ENCODE measurements at regions not wholly inside any gene's neighbourhood (a gene's known extent, or its start where the extent isn't known, plus 50 kb on each side); places are given as distances from the start of the nearest gene placed in this dataset.

DNA sequence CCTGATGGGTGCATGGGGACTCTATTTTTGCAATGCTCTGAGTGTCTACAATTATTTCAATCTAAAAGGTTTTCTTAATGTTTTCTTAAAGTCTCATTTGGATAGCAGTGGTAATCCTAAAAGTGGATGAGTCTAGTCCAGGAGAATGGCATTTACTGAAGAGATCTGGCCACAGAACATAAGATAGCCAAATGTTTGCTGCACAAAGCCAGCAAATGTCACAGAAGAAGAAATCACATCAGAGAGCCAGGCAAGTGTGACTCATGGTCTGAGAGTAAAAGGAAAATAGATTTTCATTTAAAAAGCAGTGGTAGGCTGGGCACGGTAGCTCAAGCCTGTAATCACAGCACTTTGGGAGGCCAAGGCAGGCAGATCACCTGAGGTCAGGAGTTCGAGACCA lies 352.7 kb upstream of the GRAMD2B start:
- Histone ChIP-seq H3K27ac (ENCODE audit: low read depth, low read length) (no peak overlapping the region), H3K23ac (ENCODE audit: low read length) (no peak overlapping the region), H3K4me3 (ENCODE audit: low read depth, low read length) (no peak overlapping the region), H3K9me3 (ENCODE audit: insufficient read depth, low read depth, low read length) (no peaks in the 10 kb centered on the region), H3K4ac (ENCODE audit: low read depth, low read length) (no peak overlapping the region), H2BK5ac (ENCODE audit: low read depth, low read length, poor library complexity) (no peak overlapping the region), H3K36me3 (ENCODE audit: control insufficient read depth in 1 of 2, insufficient read depth in 2 of 2, low read length in 2 of 2) (no peaks in the 10 kb centered on the region), H4K91ac (ENCODE audit: low read depth, low read length) (no peak overlapping the region), H3K4me2 (ENCODE audit: low read length) (no peak overlapping the region), H3K79me2 (ENCODE audit: control insufficient read depth, insufficient read depth, low read length, poor library complexity) (no peaks in the 10 kb centered on the region), H3K9ac (ENCODE audit: low read length) (no peak overlapping the region), H3K4me1 (ENCODE audit: control insufficient read depth in 1 of 2, insufficient read depth in 2 of 2, low read length in 2 of 2) (no peaks in the 10 kb centered on the region), H4K12ac (ENCODE audit: low read depth, low read length) (no peak overlapping the region), H3K79me1 (ENCODE audit: low read length) (no peaks in the 10 kb centered on the region), H2AFZ (ENCODE audit: insufficient read depth, low read length, poor library complexity) (no peak overlapping the region), H2AK5ac (ENCODE audit: low read length) (no peak overlapping the region), H4K8ac (ENCODE audit: low read depth, low read length) (no peak overlapping the region), H3K18ac (ENCODE audit: low read length) (no peak overlapping the region), H2BK12ac (ENCODE audit: low read length) (no peak overlapping the region), H3K14ac (ENCODE audit: low read length) (no peak overlapping the region), H3K27me3 (ENCODE audit: insufficient read depth, low read length) (no peaks in the 10 kb centered on the region), H2BK120ac (ENCODE audit: insufficient read depth, low read length, poor library complexity) (no peak overlapping the region)
- no CpG with 5 or more reads among the region's 2 CpGs for WGBS (ENCODE audit: extremely low coverage, insufficient coverage, insufficient read length)
- DNase-seq = no peak

DNA sequence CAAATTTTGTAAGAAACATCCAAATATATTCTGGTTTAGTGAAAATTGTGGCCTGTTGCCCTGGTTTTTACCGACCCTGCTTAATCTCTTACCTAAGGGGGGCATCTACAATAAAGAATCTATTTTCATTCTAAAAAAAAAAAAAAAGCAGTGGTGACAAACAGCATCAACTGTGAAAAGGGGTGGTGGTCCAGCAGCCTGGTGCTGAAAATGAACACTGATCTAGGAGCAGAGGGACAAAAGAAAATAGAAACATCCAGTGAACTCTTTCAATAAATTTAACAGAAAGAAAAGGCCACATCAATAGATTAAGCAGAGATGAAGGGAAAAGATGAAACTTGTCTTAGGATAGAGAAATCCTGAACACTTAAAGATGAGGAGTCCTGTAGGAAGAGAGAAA lies 348.7 kb upstream of the GRAMD2B start:
- H2BK12ac ChIP-seq (ENCODE audit: low read length) = no peak overlapping the region
- H3K79me2 ChIP-seq (ENCODE audit: control insufficient read depth, insufficient read depth, low read length, poor library complexity) = no peaks in the 10 kb centered on the region
- H2BK120ac ChIP-seq (ENCODE audit: insufficient read depth, low read length, poor library complexity) = no peak overlapping the region
- H3K27ac ChIP-seq (ENCODE audit: low read depth, low read length) = no peak overlapping the region
- no peak overlapping the region for H3K4ac ChIP-seq (ENCODE audit: low read depth, low read length)
- no peaks in the 10 kb centered on the region for H3K9me3 ChIP-seq (ENCODE audit: insufficient read depth, low read depth, low read length)
- H4K8ac ChIP-seq (ENCODE audit: low read depth, low read length) = no peak overlapping the region
- no peak for DNase-seq
- H3K14ac ChIP-seq (ENCODE audit: low read length) = no peak overlapping the region
- H2AFZ ChIP-seq (ENCODE audit: insufficient read depth, low read length, poor library complexity) = no peak overlapping the region
- no peak overlapping the region for H3K18ac ChIP-seq (ENCODE audit: low read length)
- H3K4me1 ChIP-seq (ENCODE audit: control insufficient read depth in 1 of 2, insufficient read depth in 2 of 2, low read length in 2 of 2) = no peaks in the 10 kb centered on the region
- H3K9ac ChIP-seq (ENCODE audit: low read length) = no peak overlapping the region
- H3K23ac ChIP-seq (ENCODE audit: low read length) = no peak overlapping the region
- H3K4me3 ChIP-seq (ENCODE audit: low read depth, low read length) = no peak overlapping the region
- no peaks in the 10 kb centered on the region for H3K27me3 ChIP-seq (ENCODE audit: insufficient read depth, low read length)
- no peak overlapping the region for H4K12ac ChIP-seq (ENCODE audit: low read depth, low read length)
- no peaks in the 10 kb centered on the region for H3K79me1 ChIP-seq (ENCODE audit: low read length)
- no peak overlapping the region for H4K91ac ChIP-seq (ENCODE audit: low read depth, low read length)
- no peaks in the 10 kb centered on the region for H3K36me3 ChIP-seq (ENCODE audit: control insufficient read depth in 1 of 2, insufficient read depth in 2 of 2, low read length in 2 of 2)
- no peak overlapping the region for H2AK5ac ChIP-seq (ENCODE audit: low read length)
- no CpG with 5 or more reads among the region's 1 CpG for WGBS (ENCODE audit: extremely low coverage, insufficient coverage, insufficient read length)
- H3K4me2 ChIP-seq (ENCODE audit: low read length) = no peak overlapping the region
- no peak overlapping the region for H2BK5ac ChIP-seq (ENCODE audit: low read depth, low read length, poor library complexity)

DNA sequence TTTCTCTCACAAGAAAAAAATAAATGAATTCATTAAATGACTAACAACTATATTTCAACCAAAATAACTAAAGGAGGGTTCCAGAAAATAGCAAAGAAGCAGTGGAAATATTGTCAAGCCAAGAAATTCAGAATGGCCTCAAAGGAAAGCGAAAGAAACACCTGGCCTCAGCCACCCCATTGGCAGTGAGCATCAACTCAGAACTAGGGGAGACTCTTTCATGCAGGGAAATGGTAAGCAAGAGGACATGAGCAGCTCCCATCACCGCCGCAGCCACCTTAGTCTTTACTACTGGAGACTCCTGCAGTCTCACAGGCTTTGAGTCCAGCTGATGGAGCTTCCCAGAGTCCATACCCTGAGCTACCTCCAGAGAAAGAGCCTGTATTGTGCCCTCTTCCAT lies 343.9 kb upstream of the GRAMD2B start:
- H3K9ac ChIP-seq (ENCODE audit: low read length) = no peak overlapping the region
- H3K4me2 ChIP-seq (ENCODE audit: low read length) = no peak overlapping the region
- H3K36me3 ChIP-seq (ENCODE audit: control insufficient read depth in 1 of 2, insufficient read depth in 2 of 2, low read length in 2 of 2) = no peaks in the 10 kb centered on the region
- H2BK120ac ChIP-seq (ENCODE audit: insufficient read depth, low read length, poor library complexity) = no peak overlapping the region
- H4K8ac ChIP-seq (ENCODE audit: low read depth, low read length) = no peak overlapping the region
- no peak overlapping the region for H3K18ac ChIP-seq (ENCODE audit: low read length)
- H2AFZ ChIP-seq (ENCODE audit: insufficient read depth, low read length, poor library complexity) = no peak overlapping the region
- H3K27ac ChIP-seq (ENCODE audit: low read depth, low read length) = no peak overlapping the region
- H3K9me3 ChIP-seq (ENCODE audit: insufficient read depth, low read depth, low read length) = peaks cover 5% of the 10 kb centered on the region
- no peak overlapping the region for H4K91ac ChIP-seq (ENCODE audit: low read depth, low read length)
- H3K23ac ChIP-seq (ENCODE audit: low read length) = no peak overlapping the region
- H3K4me1 ChIP-seq (ENCODE audit: control insufficient read depth in 1 of 2, insufficient read depth in 2 of 2, low read length in 2 of 2) = no peaks in the 10 kb centered on the region
- H2BK5ac ChIP-seq (ENCODE audit: low read depth, low read length, poor library complexity) = no peak overlapping the region
- no peaks in the 10 kb centered on the region for H3K79me2 ChIP-seq (ENCODE audit: control insufficient read depth, insufficient read depth, low read length, poor library complexity)
- H3K4ac ChIP-seq (ENCODE audit: low read depth, low read length) = no peak overlapping the region
- H2AK5ac ChIP-seq (ENCODE audit: low read length) = no peak overlapping the region
- H3K27me3 ChIP-seq (ENCODE audit: insufficient read depth, low read length) = no peaks in the 10 kb centered on the region
- WGBS (ENCODE audit: extremely low coverage, insufficient coverage, insufficient read length) = no CpG with 5 or more reads among the region's 3 CpGs
- no peak overlapping the region for H3K14ac ChIP-seq (ENCODE audit: low read length)
- no peaks in the 10 kb centered on the region for H3K79me1 ChIP-seq (ENCODE audit: low read length)
- H2BK12ac ChIP-seq (ENCODE audit: low read length) = no peak overlapping the region
- H4K12ac ChIP-seq (ENCODE audit: low read depth, low read length) = no peak overlapping the region
- no peak overlapping the region for H3K4me3 ChIP-seq (ENCODE audit: low read depth, low read length)
- no peak for DNase-seq

DNA sequence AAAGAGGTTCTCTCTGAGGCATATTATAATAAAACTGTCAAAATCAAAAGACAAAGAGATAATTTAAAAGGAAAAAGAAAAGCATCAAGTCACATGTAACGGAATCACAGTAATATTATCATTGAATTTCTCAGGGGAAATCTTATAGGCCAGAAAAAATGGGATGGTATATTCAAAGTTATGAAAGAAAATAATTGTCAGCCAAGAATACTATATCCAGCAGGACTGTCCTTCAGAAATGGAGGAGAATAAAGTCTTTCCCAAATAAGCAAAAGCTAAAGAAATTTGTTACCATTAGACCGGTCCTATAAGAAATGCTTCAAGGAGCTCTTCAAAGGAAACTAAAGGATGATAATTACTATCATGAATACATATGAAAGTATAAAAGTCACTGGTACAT lies 342.0 kb upstream of the GRAMD2B start:
- Histone ChIP-seq H2BK12ac (ENCODE audit: low read length) (no peak overlapping the region), H4K12ac (ENCODE audit: low read depth, low read length) (no peak overlapping the region), H3K9me3 (ENCODE audit: insufficient read depth, low read depth, low read length) (peaks cover 5% of the 10 kb centered on the region), H2BK5ac (ENCODE audit: low read depth, low read length, poor library complexity) (no peak overlapping the region), H2AFZ (ENCODE audit: insufficient read depth, low read length, poor library complexity) (no peak overlapping the region), H3K9ac (ENCODE audit: low read length) (no peak overlapping the region), H3K4ac (ENCODE audit: low read depth, low read length) (no peak overlapping the region), H3K14ac (ENCODE audit: low read length) (no peak overlapping the region), H3K27ac (ENCODE audit: low read depth, low read length) (no peak overlapping the region), H4K8ac (ENCODE audit: low read depth, low read length) (no peak overlapping the region), H4K91ac (ENCODE audit: low read depth, low read length) (no peak overlapping the region), H2BK120ac (ENCODE audit: insufficient read depth, low read length, poor library complexity) (no peak overlapping the region), H3K4me2 (ENCODE audit: low read length) (no peak overlapping the region), H3K79me1 (ENCODE audit: low read length) (no peaks in the 10 kb centered on the region), H3K4me1 (ENCODE audit: control insufficient read depth in 1 of 2, insufficient read depth in 2 of 2, low read length in 2 of 2) (no peaks in the 10 kb centered on the region), H3K18ac (ENCODE audit: low read length) (no peak overlapping the region), H3K79me2 (ENCODE audit: control insufficient read depth, insufficient read depth, low read length, poor library complexity) (no peaks in the 10 kb centered on the region), H3K4me3 (ENCODE audit: low read depth, low read length) (no peak overlapping the region), H3K27me3 (ENCODE audit: insufficient read depth, low read length) (no peaks in the 10 kb centered on the region), H2AK5ac (ENCODE audit: low read length) (no peak overlapping the region), H3K23ac (ENCODE audit: low read length) (no peak overlapping the region), H3K36me3 (ENCODE audit: control insufficient read depth in 1 of 2, insufficient read depth in 2 of 2, low read length in 2 of 2) (no peaks in the 10 kb centered on the region)
- WGBS (ENCODE audit: extremely low coverage, insufficient coverage, insufficient read length) = no CpG with 5 or more reads among the region's 2 CpGs
- DNase-seq = no peak
